HG03439 (cell line): ENCODE measurements at regions not wholly inside any gene's neighbourhood (a gene's known extent, or its start where the extent isn't known, plus 50 kb on each side); places are given as distances from the start of the nearest gene placed in this dataset.
"Not testable (repeated sequence)": the region's sequence is repeated elsewhere in the genome, so short reads cannot be mapped to it uniquely, and the experiment has no call there.

Experiments
- ATAC-seq: cut with Tn5 transposase; IDR thresholded peaks from one replicate; pipeline ENCODE4 v1.9.1; 2021; ENCODE audit warnings: mild to moderate bottlenecking, moderate library complexity; ENCODE audit not compliant: unreplicated experiment

DNA sequence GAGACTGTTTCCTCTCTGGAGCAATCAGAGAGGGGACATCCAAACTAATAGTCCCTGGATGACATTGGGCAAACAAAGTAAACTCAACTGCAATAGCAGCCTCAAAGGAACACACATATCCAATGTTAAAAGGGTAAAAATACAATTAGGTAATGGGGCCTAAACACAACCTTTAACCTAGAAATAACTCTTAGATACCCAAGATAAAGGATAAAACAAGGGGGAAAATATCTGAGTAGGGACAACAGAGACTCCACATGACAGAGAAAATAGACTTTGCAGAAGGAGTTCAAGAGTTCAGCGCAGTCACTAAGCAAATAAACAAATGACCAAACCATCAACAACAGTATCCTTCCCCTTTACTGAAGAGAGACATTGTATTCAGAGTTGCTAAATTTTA is 149.3 kb downstream of the FBXO4 start:
- no peak for ATAC-seq

GRCh38 chr5:42089705-42090104 is 164.6 kb downstream of the FBXO4 start:
- ATAC-seq: no peak

DNA sequence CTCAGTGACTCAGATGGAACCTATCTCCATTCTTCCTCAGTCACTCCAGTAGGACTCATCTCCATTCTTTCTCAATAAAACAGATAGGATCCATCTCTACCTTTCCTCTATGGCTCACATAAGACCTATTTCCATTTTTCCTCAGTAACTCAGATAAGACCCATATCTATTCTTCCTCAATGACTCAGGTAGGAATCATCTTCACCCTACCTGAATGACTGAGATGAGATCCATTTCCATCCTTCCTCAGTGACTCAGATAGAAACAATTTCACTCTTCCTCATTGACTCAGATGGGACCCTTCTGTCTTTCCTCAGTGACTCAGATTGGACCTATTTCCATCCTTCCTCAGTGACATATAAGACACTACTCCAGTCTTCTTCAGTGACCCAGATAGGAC is 165.1 kb downstream of the FBXO4 start:
- ATAC-seq: no peak

GRCh38 chr5:42099846-42100245 is 174.8 kb downstream of the FBXO4 start:
- ATAC-seq: not testable (repeated sequence)

- ATAC-seq: no peak
Measured at GRCh38 chr5:42108468-42108867, 183.4 kb downstream of the FBXO4 start.

- ATAC-seq: no peak
Measured at GRCh38 chr5:42109006-42109572, 184.0 kb downstream of the FBXO4 start.

DNA sequence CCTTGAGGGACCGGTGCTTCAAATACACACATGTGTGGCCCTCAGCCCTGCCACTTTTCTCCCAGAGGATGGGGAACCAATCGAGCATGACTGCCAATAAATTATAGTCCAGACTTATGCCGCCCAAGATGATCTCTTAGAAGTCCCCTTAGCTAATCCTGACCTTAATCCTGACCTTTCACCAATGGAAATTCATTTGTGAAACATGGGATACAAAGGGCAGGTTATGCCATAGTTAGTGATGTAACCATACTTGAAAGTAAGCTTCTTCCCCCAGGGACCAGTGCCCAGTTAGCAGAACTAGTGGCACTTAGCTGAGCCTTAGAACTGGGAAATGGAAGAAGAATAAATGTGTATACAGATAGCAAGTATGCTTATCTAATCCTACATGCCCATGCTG is 190.6 kb downstream of the FBXO4 start:
- not testable (repeated sequence) for ATAC-seq

- ATAC-seq: no peak
Measured at GRCh38 chr5:42120070-42120469, 195.0 kb downstream of the FBXO4 start.

DNA sequence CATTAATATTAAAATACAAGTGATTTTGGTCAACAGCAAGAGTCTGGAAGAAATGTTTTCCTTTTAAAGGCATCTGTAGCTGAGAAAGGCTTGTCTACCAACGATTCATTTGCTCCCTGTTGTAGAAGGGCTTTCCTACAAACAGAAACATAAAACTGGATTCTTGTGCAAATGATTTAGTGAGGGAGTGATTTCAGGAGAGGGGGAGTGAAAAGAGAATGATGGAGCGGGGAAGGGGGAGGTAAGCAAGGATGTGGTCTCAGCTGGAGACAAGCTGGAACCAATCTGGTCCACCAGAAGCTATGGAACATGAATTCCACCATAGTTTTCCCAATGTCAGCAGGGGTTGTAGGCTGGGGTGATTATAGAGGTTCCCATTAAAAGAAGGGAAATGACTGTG is 196.3 kb downstream of the FBXO4 start:
- no peak for ATAC-seq

GRCh38 chr5:42131081-42131480 is 206.0 kb downstream of the FBXO4 start:
- no peak for ATAC-seq

GRCh38 chr5:42143361-42143760 is 218.3 kb downstream of the FBXO4 start:
- ATAC-seq: no peak

DNA sequence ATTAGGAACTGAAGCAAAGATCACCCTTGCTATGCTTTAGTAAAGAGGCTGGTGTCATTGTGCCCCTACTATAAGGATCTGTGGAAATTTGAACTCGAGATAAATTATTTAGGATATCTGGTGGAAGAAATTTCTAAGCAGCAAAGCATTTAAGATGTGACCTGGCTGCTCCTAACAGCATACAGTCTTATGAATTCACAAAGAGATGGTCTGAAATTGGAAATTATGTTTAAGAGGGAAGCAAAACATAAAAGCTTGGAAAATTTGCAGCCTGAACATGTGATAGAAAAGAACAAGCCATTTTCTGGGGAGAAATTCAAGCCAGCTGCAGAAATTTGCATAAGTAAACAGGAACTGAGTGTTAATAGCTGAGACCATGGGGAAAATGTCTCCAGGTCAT is 223.7 kb downstream of the FBXO4 start:
- no peak for ATAC-seq

DNA sequence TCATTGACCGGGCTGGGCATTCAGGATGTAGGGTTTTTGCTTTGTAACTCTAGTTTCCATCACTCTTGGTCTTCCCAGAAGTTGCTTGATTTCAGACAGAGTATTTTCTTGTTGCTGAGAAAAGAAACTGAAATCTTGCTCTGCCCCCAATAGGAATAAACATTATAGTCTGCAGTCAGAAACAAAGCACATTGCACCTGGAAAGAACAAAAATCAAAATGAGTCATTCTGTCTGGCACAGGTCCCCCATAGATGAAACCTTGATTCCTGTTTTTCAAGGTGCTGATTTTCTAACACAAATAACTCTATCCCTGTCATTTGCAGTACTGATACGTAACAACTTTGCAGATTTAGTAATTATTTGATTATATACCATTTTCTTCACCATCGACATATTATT is 232.1 kb downstream of the FBXO4 start:
- ATAC-seq: no peak

DNA sequence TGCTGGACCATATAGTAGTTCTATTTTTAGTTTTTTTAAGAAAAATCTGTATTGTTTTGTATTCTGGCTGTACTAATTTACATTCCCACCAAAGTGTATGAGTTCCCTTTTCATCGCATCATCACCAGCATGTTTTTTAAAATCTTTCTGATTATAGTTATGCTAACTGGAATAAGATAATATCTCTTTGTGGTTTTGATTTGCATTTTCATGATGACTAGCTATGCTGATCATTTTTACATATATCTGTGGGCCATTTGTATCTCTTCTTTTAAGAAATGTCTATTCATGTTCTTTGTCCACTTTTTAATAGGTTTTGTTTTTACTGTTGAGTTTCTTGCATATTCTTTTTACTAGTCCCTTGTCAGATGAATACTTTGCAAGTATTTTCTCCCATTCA is 238.0 kb downstream of the FBXO4 start:
- ATAC-seq: no peak

DNA sequence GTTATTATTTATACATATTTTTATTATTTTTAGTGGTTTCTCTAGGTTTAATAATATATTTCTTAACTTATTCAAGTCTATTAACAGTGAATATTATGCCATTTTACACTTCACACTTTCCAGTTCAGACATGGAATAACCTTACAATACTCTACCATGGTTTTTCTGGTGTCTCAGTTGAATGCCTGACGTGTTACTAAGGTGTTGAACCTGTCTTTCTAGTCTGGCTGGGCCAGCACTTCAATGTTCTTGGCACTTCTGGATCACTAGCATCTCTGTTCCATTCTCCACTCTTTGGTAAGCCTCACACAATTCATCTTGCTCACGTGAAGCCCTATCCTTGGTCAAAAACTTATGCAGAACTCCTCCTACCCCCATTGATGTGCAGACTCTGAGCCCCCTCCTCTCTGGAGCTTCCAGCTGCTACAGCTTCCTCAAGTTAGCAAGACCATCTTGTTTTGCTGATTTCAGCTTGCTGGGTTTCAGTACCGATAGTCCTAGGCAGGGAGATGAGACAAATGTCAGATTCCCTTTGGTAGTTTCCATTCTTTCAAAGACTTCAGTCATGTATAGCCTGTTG is 243.1 kb downstream of the FBXO4 start:
- no peak for ATAC-seq

DNA sequence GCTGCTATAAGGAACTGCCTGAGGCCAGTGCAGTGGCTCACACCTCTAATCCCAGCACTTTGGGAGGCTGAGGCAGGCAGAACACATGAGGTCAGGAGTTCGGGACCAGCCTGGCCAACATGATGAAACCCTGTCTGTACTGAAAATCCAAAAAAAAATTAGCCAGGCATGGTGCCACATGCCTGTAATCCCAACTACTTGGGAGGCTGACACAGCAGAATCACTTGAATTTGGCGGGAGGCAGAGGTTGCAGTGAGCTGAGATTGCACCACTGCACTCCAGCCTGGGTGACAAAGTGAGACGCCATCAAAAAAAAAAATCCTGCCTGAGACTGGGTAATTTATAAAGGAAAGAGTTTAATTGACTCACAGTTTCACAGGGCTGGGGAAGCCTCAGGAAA is 247.1 kb upstream of the GHR start:
- ATAC-seq: not testable (repeated sequence)

GRCh38 chr5:42179843-42180242 is 243.4 kb upstream of the GHR start:
- ATAC-seq: not testable (repeated sequence)

GRCh38 chr5:42216904-42217303 is 206.3 kb upstream of the GHR start:
- ATAC-seq: no peak

DNA sequence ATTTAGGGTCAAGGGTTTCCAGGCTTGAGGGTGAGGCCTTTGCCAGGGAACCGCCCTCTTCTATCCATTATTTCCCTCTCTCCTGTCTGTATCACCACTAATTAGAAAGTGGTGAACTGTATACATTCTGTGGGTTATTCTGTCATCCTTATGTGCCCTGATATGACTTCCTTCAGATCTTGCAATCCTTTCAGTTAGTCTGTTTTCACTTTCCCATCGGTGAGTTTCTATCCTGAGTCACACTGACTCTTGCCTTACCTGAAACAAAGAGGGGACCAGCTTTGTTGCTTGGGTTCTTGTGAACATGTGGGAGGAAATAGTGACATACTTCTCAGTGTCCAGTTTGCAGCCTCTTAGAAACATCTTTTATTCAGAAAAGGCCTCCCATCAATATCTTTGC is 205.4 kb upstream of the GHR start:
- ATAC-seq: no peak

DNA sequence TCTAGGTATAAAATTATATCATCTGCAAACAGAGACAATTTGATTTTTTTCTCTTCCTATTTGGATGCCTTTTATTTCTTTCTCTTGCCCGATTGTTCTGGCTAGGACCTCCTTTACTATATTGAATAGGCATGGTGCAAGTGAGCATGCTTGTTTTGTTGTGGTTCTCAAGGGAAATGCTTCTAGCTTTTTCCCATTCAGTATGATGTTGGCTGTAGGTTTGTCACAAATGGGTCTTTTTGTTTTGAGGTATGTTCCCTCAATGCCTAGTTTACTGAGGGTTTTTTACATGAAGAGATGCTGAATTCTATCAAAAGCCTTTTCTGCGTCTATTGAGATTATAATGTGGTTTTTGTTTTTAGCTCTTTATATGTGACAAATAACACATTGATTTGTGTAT is 198.2 kb upstream of the GHR start:
- ATAC-seq: no peak

DNA sequence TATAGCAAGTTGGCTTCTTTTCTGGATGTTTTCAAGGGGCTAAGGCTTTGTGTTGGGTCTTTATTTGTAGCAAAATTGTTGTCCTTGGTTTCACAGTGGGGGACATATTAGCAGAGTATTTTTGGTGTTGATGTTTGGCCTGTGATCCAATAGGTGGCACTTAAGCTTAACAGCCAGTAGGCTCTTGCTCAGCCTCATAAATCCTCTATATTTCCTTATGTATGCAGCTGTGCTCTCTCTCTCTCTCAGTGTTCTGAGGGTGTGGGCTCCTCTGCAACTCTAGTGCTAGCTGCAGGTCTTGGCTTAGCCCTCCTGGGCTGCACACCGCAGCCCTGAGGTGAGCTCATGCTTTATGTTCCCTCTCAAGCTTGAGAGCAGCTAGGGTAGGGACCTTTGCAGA is 195.0 kb upstream of the GHR start:
- ATAC-seq: no peak

DNA sequence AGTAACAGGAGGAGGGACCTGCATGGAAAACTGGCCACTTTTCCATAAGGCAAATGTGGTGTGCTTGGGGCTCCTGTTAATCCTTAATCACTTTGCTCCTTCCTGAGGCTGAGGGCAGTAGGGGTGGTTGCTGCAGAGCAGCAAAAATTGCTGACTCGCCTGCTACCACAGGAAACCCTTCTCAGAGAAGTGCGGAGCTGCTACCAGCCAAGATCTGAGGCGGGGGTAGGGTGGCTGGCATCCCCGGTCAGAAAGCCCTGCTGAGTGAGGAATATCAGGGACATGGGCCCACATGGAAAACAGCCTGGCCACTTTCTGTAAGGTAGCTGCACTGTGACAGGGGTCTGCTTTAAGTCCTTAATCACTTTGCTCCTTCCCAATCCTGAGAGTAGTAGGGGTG is 192.4 kb upstream of the GHR start:
- no peak for ATAC-seq

DNA sequence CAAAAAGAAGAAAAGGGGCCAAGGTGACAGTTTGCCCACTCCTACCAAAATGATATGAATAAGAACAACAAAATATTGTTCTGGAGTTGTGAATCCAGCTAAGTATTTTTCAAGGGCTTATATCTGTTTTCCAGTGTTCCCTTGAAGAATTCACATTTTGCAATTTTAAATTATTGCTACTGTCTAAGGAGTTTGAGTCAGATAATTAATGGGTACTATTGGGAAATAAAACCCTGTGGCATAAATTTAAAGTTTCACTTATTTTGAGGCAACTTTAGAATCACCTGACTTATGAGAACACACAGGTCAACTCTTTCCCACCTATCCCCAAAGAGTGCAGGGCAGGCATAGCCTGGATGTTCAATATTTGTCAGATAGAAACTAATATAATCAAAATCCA is 188.0 kb upstream of the GHR start:
- ATAC-seq: no peak
